Trophoblast cell (in vitro differentiated cells and primary cell): ENCODE measurements at regions not wholly inside any gene's neighbourhood (a gene's known extent, or its start where the extent isn't known, plus 50 kb on each side); places are given as distances from the start of the nearest gene placed in this dataset.

Experiments used
- DNase-seq, 2 donors: peaks; one replicate each; pipeline ENCODE4 v3.0.0-alpha.2; 2016
- H2AFZ ChIP-seq: 2 replicates; pipeline ENCODE4 v1.6.1; 2013; ENCODE audit warnings: low read length, moderate library complexity, mild to moderate bottlenecking; ENCODE audit not compliant: insufficient read depth, poor library complexity
- H2AK5ac ChIP-seq: 2 replicates; pipeline ENCODE4 v1.6.1; 2013; ENCODE audit warnings: mild to moderate bottlenecking, low read length
- H2BK120ac ChIP-seq: 2 replicates; pipeline ENCODE4 v1.6.1; 2013; ENCODE audit warnings: low read length, mild to moderate bottlenecking, moderate library complexity; ENCODE audit not compliant: insufficient read depth, poor library complexity
- H2BK12ac ChIP-seq: 2 replicates; pipeline ENCODE4 v1.6.1; 2013; ENCODE audit warnings: mild to moderate bottlenecking, low read length, moderate library complexity
- H2BK5ac ChIP-seq: 2 replicates; pipeline ENCODE4 v1.6.1; 2013; ENCODE audit warnings: low read length, low read depth, moderate library complexity, mild to moderate bottlenecking; ENCODE audit not compliant: poor library complexity
- H3K14ac ChIP-seq: 2 replicates; pipeline ENCODE4 v1.6.1; 2013; ENCODE audit warnings: mild to moderate bottlenecking, low read length
- H3K18ac ChIP-seq: 2 replicates; pipeline ENCODE4 v1.6.1; 2013; ENCODE audit warnings: mild to moderate bottlenecking, low read length
- H3K23ac ChIP-seq: 2 replicates; pipeline ENCODE4 v1.6.1; 2013; ENCODE audit warnings: low read length
- H3K27ac ChIP-seq: 2 replicates; pipeline ENCODE4 v1.5.1; 2013; ENCODE audit warnings: low read depth, mild to moderate bottlenecking, inconsistent platforms, low read length, moderate library complexity
- H3K27me3 ChIP-seq: 2 replicates; pipeline ENCODE4 v1.6.1; 2013; ENCODE audit warnings: inconsistent platforms, mild to moderate bottlenecking, low read length, moderate library complexity; ENCODE audit not compliant: insufficient read depth
- H3K36me3 ChIP-seq, 2 experiments: 1 replicate in 1 of 2; 2 replicates in 1 of 2; pipeline ENCODE4 v1.6.1; 2013; ENCODE audit warnings: low read length in 2 of 2, mild to moderate bottlenecking in 2 of 2, moderate library complexity in 1 of 2; ENCODE audit not compliant: insufficient read depth in 2 of 2, control insufficient read depth in 1 of 2
- H3K4ac ChIP-seq: 2 replicates; pipeline ENCODE4 v1.6.1; 2013; ENCODE audit warnings: low read depth, mild to moderate bottlenecking, low read length, moderate library complexity
- H3K4me1 ChIP-seq, 2 experiments: 1 replicate in 1 of 2; 2 replicates in 1 of 2; pipeline ENCODE4 v1.6.1; 2013; ENCODE audit warnings: low read length in 2 of 2, mild to moderate bottlenecking in 2 of 2, moderate library complexity in 1 of 2; ENCODE audit not compliant: insufficient read depth in 2 of 2, control insufficient read depth in 1 of 2
- H3K4me2 ChIP-seq: 2 replicates; pipeline ENCODE4 v1.6.1; 2013; ENCODE audit warnings: inconsistent platforms, mild to moderate bottlenecking, low read length, moderate library complexity
- H3K4me3 ChIP-seq: 2 replicates; pipeline ENCODE4 v1.5.1; 2013; ENCODE audit warnings: mild to moderate bottlenecking, low read depth, low read length, inconsistent platforms
- H3K79me1 ChIP-seq: one replicate; pipeline ENCODE4 v1.6.1; 2013; ENCODE audit warnings: low read length
- H3K79me2 ChIP-seq: 2 replicates; pipeline ENCODE4 v1.6.1; 2013; ENCODE audit warnings: low read length, mild to moderate bottlenecking; ENCODE audit not compliant: control insufficient read depth, insufficient read depth, poor library complexity
- H3K9ac ChIP-seq: 2 replicates; pipeline ENCODE4 v1.6.1; 2013; ENCODE audit warnings: mild to moderate bottlenecking, low read length
- H3K9me3 ChIP-seq: 2 replicates; pipeline ENCODE4 v1.6.1; 2013; ENCODE audit warnings: low read depth, mild to moderate bottlenecking, control low read depth, inconsistent platforms, low read length; ENCODE audit not compliant: insufficient read depth
- H4K12ac ChIP-seq: 2 replicates; pipeline ENCODE4 v1.6.1; 2013; ENCODE audit warnings: low read depth, mild to moderate bottlenecking, low read length, moderate library complexity
- H4K8ac ChIP-seq: 2 replicates; pipeline ENCODE4 v1.6.1; 2013; ENCODE audit warnings: low read depth, mild to moderate bottlenecking, low read length, moderate library complexity
- H4K91ac ChIP-seq: one replicate; pipeline ENCODE4 v1.6.1; 2013; ENCODE audit warnings: low read depth, mild to moderate bottlenecking, low read length, moderate library complexity
- WGBS: extraction: QIAGEN DNeasy Blood & Tissue Kit; methylation state at CpG from one replicate; pipeline ENCODE4 v1.1.7; 2013; ENCODE audit warnings: missing lambda C conversion rate; ENCODE audit not compliant: insufficient read length, insufficient coverage; ENCODE audit errors: extremely low coverage; 5-methylcytosine and 5-hydroxymethylcytosine counted together

- Histone ChIP-seq H3K23ac (no peak overlapping the region), H3K4me2 (no peak overlapping the region), H3K79me1 (no peaks in the 10 kb centered on the region), H3K27me3 (no peaks in the 10 kb centered on the region), H2BK5ac (no peak overlapping the region), H3K4me1 (no peaks in the 10 kb centered on the region), H3K36me3 (no peaks in the 10 kb centered on the region), H3K4ac (no peak overlapping the region), H2BK12ac (no peak overlapping the region), H2AFZ (no peak overlapping the region), H4K12ac (no peak overlapping the region), H3K79me2 (no peaks in the 10 kb centered on the region), H3K27ac (no peak overlapping the region), H3K18ac (no peak overlapping the region), H3K9me3 (no peaks in the 10 kb centered on the region), H3K4me3 (no peak overlapping the region), H4K91ac (no peak overlapping the region), H3K9ac (no peak overlapping the region), H3K14ac (no peak overlapping the region), H2AK5ac (no peak overlapping the region), H4K8ac (no peak overlapping the region), H2BK120ac (no peak overlapping the region)
- WGBS = no CpG with 5 or more reads among the region's 6 CpGs
- DNase-seq = no peak
These were observed 668.4 kb downstream of the MECOM start for GRCh38 chr3:168995129-168995528.

- Histone ChIP-seq H2BK120ac (no peak overlapping the region), H3K27me3 (no peaks in the 10 kb centered on the region), H3K4ac (no peak overlapping the region), H4K12ac (no peak overlapping the region), H3K4me1 (no peaks in the 10 kb centered on the region), H2BK12ac (no peak overlapping the region), H3K4me2 (no peak overlapping the region), H3K9me3 (no peaks in the 10 kb centered on the region), H3K36me3 (peaks cover 0 to 2% of the 10 kb centered on the region in 2 experiments), H4K8ac (no peak overlapping the region), H3K4me3 (no peak overlapping the region), H3K9ac (no peak overlapping the region), H3K79me2 (no peaks in the 10 kb centered on the region), H2AFZ (no peak overlapping the region), H3K14ac (no peak overlapping the region), H4K91ac (no peak overlapping the region), H3K18ac (no peak overlapping the region), H3K27ac (no peak overlapping the region), H3K79me1 (no peaks in the 10 kb centered on the region), H2AK5ac (no peak overlapping the region), H2BK5ac (no peak overlapping the region), H3K23ac (no peak overlapping the region)
- DNase-seq = no peak
These were observed 671.7 kb downstream of the MECOM start for GRCh38 chr3:168991803-168992202.

GRCh38 chr3:168990621-168991020, 672.9 kb downstream of the MECOM start:
- Histone ChIP-seq H3K4me1 (no peaks in the 10 kb centered on the region), H3K23ac (no peak overlapping the region), H3K4me3 (no peak overlapping the region), H2BK5ac (no peak overlapping the region), H3K79me2 (no peaks in the 10 kb centered on the region), H2BK12ac (no peak overlapping the region), H3K14ac (no peak overlapping the region), H3K79me1 (no peaks in the 10 kb centered on the region), H3K18ac (no peak overlapping the region), H3K36me3 (peaks cover 0 to 2% of the 10 kb centered on the region in 2 experiments), H4K91ac (no peak overlapping the region), H3K9me3 (no peaks in the 10 kb centered on the region), H3K9ac (no peak overlapping the region), H3K27me3 (no peaks in the 10 kb centered on the region), H4K12ac (no peak overlapping the region), H3K4me2 (no peak overlapping the region), H2AFZ (no peak overlapping the region), H2AK5ac (no peak overlapping the region), H4K8ac (no peak overlapping the region), H3K27ac (no peak overlapping the region), H3K4ac (no peak overlapping the region), H2BK120ac (no peak overlapping the region)
- no CpG with 5 or more reads among the region's 3 CpGs for WGBS
- DNase-seq = no peak

GRCh38 chr3:168990134-168990533, 673.4 kb downstream of the MECOM start:
- no peaks in the 10 kb centered on the region for H3K79me1 ChIP-seq
- peaks cover 0 to 2% of the 10 kb centered on the region in 2 experiments for H3K36me3 ChIP-seq
- no peak for DNase-seq
- no peak overlapping the region for H3K4me3 ChIP-seq
- H4K91ac ChIP-seq = no peak overlapping the region
- no peak overlapping the region for H3K27ac ChIP-seq
- no peaks in the 10 kb centered on the region for H3K27me3 ChIP-seq
- H3K79me2 ChIP-seq = no peaks in the 10 kb centered on the region
- no CpG with 5 or more reads among the region's 2 CpGs for WGBS
- no peak overlapping the region for H2AFZ ChIP-seq
- H2BK12ac ChIP-seq = no peak overlapping the region
- H4K8ac ChIP-seq = no peak overlapping the region
- no peak overlapping the region for H4K12ac ChIP-seq
- H2BK5ac ChIP-seq = no peak overlapping the region
- H3K14ac ChIP-seq = no peak overlapping the region
- no peak overlapping the region for H2AK5ac ChIP-seq
- H3K18ac ChIP-seq = no peak overlapping the region
- no peak overlapping the region for H2BK120ac ChIP-seq
- H3K9ac ChIP-seq = no peak overlapping the region
- H3K4ac ChIP-seq = no peak overlapping the region
- no peaks in the 10 kb centered on the region for H3K4me1 ChIP-seq
- no peaks in the 10 kb centered on the region for H3K9me3 ChIP-seq
- H3K23ac ChIP-seq = no peak overlapping the region
- no peak overlapping the region for H3K4me2 ChIP-seq
